HG03025 (cell line): ENCODE measurements at regions not wholly inside any gene's neighbourhood (a gene's known extent, or its start where the extent isn't known, plus 50 kb on each side); places are given as distances from the start of the nearest gene placed in this dataset.
"Not testable (repeated sequence)": the region's sequence is repeated elsewhere in the genome, so short reads cannot be mapped to it uniquely, and the experiment has no call there.

Experiments
- ATAC-seq: cut with Tn5 transposase; IDR thresholded peaks from one replicate; pipeline ENCODE4 v1.9.1; 2021; ENCODE audit warnings: mild to moderate bottlenecking, moderate library complexity; ENCODE audit not compliant: unreplicated experiment, low FRiP score

DNA sequence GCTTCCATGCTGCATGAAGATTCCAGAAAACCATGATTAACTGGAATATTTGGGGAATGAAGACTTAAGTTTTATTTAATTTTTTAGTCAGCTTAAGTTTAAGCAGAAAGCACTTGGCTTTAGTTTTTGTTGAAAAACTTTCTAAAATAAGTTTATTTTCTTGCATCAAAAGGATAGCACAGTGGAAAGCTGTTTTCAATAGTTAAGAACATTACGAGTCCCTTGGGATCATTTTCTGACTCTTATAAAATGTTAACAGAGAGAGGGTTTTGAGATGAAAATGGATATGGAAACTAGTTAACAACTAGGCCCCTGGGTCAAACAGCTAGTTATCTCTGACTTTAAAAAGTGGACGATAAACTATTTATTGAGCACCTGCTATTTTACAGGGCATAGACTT lies 181.9 kb upstream of the SLC38A2 start:
- no peak for ATAC-seq

GRCh38 chr12:46553911-46554310 lies 181.3 kb upstream of the SLC38A2 start:
- no peak for ATAC-seq

- ATAC-seq = no peak
Observed at GRCh38 chr12:46553266-46553665, 180.7 kb upstream of the SLC38A2 start.

GRCh38 chr12:46550266-46550879 lies 177.8 kb upstream of the SLC38A2 start:
- no peak for ATAC-seq

- no peak for ATAC-seq
Observed at GRCh38 chr12:46549527-46550265, 177.1 kb upstream of the SLC38A2 start.

DNA sequence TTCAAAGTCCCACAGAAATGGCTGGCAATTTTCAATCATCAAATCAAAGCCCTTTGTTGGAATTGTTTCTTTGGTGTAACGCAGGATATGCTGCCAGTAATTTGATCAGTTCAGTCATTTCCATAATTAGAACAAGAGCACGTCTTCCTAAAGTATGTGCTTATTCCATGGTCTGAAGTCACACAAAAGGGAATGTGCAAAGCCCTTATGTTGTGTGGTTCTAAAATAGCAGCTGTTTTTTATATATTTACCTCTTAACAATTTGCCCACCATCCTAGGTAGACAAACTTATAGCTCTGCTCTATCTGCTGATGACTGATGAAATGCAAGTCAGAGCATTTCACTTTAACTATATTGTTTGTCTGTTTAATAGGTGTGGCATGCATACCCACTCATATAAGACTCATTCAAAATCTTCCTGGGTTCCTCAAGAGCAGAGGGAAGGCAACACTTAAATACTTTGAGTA lies 176.1 kb upstream of the SLC38A2 start:
- no peak for ATAC-seq

GRCh38 chr12:46547421-46548354 lies 175.1 kb upstream of the SLC38A2 start:
- no peak for ATAC-seq

DNA sequence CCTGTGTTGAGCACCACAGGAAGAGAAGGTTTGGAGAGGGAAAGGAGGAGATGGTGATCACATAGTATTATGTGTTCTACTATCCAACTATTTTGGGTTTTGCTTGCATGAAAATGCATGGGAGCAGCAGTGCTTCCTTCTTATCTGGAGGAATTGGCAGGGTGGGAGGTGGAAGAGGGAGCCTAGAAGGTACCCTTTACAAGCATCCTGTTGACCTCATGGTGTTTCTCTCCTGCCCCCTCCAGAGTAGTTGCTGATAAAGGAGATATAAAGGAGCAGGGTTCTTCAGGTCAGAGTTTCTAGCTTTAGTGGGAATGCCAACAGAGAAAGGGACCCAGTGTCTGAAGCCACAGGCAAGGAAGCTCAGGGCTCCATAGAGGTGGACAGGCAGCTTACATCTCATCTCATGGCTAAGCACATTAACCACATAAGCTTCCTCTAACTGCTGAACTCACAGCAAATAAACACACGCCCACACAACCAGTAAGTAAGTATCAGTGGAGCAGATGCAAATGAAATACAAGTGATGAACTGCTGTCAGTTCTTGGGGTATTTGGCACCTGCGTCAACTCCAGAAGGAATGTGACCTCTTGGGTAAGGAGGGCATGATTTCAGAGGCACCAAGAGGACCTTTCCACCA lies 174.2 kb upstream of the SLC38A2 start:
- peak; percentile 91 for ATAC-seq

GRCh38 chr12:46543378-46543795 lies 170.8 kb upstream of the SLC38A2 start:
- not testable (repeated sequence) for ATAC-seq

- no peak for ATAC-seq
Observed at GRCh38 chr12:46538976-46539375, 166.4 kb upstream of the SLC38A2 start.

GRCh38 chr12:46537387-46537955 lies 164.9 kb upstream of the SLC38A2 start:
- no peak for ATAC-seq

GRCh38 chr12:46536316-46536715 lies 163.7 kb upstream of the SLC38A2 start:
- ATAC-seq = peak; percentile 90

GRCh38 chr12:46535907-46536306 lies 163.3 kb upstream of the SLC38A2 start:
- no peak for ATAC-seq

- ATAC-seq = no peak
Observed at GRCh38 chr12:46535376-46535775, 162.8 kb upstream of the SLC38A2 start.

DNA sequence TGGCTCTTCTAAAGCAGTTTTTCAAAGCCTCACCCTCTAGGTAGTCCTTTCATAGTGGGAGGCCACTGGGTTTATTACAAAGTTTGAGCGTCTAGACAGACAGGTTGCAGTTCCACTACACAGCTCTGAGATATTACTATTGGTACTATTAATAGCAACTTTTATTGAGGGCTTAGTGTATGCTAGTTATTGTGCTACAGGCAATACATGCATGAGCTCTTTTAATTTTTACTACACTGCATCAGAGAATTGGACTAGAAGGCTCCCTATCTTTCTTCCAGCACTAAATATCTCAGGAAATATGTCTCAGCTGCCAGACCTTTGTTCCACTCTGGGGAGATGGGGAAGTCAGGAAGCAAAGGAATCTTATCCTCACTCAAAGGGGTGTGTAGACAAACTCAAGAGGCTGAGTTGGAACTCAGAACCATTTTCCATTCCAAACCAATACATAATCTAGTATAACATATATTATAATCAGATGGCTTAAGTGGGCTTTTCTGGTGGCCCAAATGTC lies 161.8 kb upstream of the SLC38A2 start:
- ATAC-seq = no peak

GRCh38 chr12:46533723-46534122 lies 161.2 kb upstream of the SLC38A2 start:
- ATAC-seq = no peak

- no peak for ATAC-seq
Observed at GRCh38 chr12:46531804-46532203, 159.2 kb upstream of the SLC38A2 start.

- no peak for ATAC-seq
Observed at GRCh38 chr12:46531059-46531785, 158.6 kb upstream of the SLC38A2 start.

DNA sequence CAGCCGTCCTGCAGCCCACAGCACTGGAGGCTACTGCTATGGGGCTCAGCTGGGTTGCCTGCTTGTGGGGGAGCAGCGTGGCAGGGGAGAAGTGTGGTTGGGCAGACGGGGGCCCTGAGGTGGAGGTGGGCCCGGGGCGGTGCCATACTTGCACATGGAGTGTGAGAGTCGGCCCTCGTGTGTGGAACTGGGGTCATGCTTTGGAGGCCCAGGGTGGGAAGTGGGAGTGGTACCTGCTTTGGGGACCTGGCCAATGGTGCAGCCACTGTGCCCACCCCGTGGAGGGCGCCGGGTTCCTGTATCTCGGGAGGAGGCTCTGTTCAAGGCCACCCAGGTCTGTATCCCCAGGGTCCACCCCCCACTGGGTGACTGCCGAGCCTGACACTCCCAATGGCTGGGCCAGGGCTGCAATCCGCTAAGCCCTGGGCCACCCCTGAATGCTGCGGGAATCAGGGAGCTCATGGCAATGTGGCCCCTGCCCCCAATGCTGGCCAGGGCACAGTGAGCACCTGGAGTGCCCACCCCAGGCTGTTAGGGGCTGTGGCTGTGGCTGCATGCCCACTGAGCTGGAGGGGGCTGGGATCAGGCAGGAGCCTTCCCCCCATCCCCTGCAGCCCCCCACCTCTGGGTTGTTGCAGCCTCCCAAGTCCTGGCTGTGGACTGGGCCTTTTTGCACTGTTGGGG lies 157.9 kb upstream of the SLC38A2 start:
- ATAC-seq = no peak
